Mammary epithelial cell (primary cell): ENCODE measurements at regions not wholly inside any gene's neighbourhood (a gene's known extent, or its start where the extent isn't known, plus 50 kb on each side); places are given as distances from the start of the nearest gene placed in this dataset.

ENCODE experiments used
- EZH2 ChIP-seq: IDR thresholded peaks from 2 replicates; pipeline ENCODE4 v1.6.1; 2012; ENCODE audit warnings: low read length, inconsistent platforms, borderline replicate concordance
- TF ChIP-seq, protein P1 (sequence below), 2 donors: IDR thresholded peaks in 1 of 2; conservative IDR thresholded peaks in 1 of 2; 2 replicates each; pipeline ENCODE4 v1.5.1; 2011 to 2012; ENCODE audit warnings: inconsistent platforms in 2 of 2, low read length in 2 of 2, mild to moderate bottlenecking in 2 of 2, control low read depth in 1 of 2, low read depth in 1 of 2; ENCODE audit not compliant: insufficient read depth in 1 of 2; ENCODE audit errors: extremely low read depth in 1 of 2

DNA sequence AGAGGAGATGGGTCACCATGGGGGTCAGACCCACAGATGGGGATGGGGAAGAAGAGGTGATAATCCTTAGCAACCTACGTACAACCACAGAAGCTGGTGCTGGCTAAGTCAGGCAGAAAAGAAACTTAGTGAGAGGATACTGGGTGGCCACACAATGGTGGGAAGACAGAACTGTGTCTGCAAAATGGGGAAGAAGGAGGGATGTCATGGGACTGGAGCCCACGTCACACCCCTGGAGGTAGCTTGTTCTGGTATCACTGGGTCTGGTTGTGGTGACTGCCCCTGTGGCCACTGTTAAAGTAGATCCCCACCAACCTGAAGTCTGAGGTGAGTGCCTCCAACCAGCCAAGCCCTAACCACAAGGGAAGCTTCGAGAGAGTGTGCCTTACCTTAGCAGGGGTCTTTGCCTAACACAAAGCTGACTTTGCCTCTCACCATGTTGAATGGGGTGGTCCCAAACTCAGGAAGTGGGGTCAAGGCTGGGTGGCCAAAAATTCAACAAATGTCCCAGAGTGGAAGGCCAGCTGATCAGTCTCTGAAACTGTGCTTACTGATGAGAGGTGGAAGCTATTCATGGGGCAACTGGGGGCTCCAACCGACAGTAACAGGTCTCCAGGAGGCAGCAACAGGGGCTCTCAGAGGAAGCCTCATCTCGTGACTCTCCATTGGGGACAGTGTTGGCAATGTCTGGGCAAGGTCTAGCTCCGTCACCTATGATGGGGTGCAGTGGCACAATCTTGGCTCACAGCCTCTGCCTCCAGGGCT, 64.8 kb upstream of the SLC1A4 start:
- TF ChIP-seq, protein P1, sequence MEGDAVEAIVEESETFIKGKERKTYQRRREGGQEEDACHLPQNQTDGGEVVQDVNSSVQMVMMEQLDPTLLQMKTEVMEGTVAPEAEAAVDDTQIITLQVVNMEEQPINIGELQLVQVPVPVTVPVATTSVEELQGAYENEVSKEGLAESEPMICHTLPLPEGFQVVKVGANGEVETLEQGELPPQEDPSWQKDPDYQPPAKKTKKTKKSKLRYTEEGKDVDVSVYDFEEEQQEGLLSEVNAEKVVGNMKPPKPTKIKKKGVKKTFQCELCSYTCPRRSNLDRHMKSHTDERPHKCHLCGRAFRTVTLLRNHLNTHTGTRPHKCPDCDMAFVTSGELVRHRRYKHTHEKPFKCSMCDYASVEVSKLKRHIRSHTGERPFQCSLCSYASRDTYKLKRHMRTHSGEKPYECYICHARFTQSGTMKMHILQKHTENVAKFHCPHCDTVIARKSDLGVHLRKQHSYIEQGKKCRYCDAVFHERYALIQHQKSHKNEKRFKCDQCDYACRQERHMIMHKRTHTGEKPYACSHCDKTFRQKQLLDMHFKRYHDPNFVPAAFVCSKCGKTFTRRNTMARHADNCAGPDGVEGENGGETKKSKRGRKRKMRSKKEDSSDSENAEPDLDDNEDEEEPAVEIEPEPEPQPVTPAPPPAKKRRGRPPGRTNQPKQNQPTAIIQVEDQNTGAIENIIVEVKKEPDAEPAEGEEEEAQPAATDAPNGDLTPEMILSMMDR (conservative IDR thresholded peaks at IDR 0.05 in 1 of 2, IDR thresholded peaks at IDR 0.05 in 1 of 2; ENCODE audit: extremely low read depth in 1 of 2, insufficient read depth in 1 of 2, low read depth in 1 of 2, low read length in 2 of 2): no peak
- no peak for TF ChIP-seq EZH2
